GM19099 (cell line): ENCODE measurements at regions not wholly inside any gene's neighbourhood (a gene's known extent, or its start where the extent isn't known, plus 50 kb on each side); places are given as distances from the start of the nearest gene placed in this dataset.

ENCODE experiments used
- POLR2A ChIP-seq: IDR thresholded peaks from 3 replicates; pipeline ENCODE4 v1.6.1; 2011; ENCODE audit warnings: low read depth; ENCODE audit not compliant: insufficient read length; ENCODE audit errors: extremely low read depth

DNA sequence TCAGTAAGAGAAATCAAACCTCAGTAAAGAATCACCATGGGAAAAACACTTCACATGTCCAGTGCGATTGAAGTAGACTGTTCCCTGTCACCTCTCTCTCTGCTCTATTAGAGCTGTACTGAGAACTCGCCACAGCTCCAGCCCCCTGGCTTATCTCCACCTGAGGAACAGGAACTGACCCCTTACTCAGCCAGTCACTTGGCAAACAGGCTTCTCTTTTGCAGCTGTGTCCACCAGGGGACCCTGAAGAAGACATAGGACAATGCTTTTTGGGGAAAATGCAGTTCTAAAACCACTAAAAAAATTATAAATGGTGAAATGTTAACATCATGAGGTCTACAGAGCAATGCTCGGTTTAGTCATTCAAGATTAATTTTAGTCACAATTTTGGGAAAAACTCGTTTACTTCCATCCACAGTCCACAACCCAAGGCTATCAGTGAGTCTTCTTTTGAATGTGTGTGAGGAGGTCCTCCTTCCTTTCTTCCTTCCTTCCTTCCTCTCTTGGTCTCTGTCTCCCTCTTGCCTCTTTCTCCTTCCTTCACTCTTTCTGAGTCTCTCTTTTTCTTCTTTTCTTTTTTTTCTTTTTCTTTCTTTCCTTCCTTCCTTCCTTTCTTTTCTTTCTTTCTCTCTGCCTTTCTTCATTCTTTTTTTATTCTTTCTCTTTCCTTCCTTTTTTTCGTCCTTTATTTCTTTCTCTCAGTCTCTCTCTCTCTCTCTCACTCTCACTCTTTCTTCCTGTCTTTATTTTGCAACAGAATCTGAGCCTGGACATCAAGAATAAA is 1189.5 kb upstream of the TMEM132C start:
- no peak for TF ChIP-seq POLR2A

DNA sequence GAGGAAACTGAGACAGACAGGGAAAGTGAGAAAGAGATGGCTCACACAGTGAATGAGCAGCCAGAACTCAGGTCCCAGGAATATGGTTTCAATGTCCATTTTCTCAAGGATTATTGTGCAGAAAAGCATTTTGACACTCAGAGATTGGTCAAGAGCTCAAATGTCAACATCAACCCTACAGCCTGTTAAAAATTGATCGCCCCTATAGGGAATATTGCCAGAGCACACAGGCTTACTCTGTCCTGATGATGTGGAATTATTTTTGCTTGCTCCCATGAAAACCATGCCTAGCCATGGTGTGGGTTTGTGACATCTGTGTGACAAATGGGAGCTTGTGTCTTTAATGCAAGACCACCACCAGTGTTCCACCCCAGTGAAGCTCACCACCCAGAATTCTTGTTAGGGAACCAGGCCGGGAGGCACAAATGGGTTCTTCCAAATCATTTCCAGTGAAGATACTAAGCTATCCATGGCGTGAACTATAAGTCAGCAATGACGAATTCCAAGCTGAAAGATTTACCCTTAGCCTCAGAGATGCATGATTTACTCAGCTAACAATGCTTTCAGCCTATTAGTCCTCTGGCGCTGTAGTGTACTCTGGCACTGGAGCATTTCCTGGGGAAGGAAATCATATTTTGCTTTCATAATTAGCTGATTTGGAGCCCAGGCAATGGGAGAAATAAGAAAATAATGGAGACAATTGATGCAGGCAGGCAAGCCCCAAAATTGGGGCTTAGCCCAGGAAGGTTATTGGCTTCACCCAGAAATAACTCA is 1188.2 kb upstream of the TMEM132C start:
- TF ChIP-seq POLR2A, result no peak

DNA sequence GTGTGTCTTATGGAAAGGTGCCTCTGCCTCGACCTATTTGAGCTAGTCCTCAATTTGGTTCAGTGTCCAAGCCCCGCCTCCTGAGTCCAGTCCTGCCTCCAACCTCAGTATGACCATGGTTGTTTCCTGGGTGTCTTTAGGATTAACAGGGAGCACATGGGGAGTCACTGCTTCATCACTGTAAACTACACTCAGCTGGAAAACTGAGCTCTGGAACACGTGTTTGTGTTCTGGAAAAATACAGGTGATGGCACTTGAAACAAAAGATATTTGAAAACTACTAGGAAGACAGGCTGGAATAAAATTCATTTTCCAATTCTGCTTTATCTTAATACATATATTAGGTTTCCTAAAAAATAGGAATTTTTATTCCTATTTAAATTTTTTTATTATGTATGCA is 1187.3 kb upstream of the TMEM132C start:
- TF ChIP-seq POLR2A, result no peak

DNA sequence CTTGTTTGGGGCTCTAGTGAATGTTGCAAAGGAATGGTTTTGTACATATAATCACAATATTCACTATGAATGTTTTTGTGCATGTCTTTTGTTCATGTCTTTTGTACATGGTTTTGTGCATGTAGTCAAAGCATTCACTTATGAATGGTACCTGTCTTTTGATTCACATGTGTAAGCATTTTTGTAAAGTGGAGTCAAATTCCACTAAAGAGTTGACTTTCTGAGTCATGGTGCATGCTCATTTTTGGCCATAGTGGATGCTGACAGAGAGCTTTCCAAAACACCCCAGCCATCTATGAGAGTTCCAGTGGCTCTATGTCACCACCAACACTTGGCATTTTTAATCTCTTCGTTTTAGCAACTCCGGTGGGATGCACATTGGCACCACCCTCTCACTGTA is 1185.9 kb upstream of the TMEM132C start:
- no peak for TF ChIP-seq POLR2A

DNA sequence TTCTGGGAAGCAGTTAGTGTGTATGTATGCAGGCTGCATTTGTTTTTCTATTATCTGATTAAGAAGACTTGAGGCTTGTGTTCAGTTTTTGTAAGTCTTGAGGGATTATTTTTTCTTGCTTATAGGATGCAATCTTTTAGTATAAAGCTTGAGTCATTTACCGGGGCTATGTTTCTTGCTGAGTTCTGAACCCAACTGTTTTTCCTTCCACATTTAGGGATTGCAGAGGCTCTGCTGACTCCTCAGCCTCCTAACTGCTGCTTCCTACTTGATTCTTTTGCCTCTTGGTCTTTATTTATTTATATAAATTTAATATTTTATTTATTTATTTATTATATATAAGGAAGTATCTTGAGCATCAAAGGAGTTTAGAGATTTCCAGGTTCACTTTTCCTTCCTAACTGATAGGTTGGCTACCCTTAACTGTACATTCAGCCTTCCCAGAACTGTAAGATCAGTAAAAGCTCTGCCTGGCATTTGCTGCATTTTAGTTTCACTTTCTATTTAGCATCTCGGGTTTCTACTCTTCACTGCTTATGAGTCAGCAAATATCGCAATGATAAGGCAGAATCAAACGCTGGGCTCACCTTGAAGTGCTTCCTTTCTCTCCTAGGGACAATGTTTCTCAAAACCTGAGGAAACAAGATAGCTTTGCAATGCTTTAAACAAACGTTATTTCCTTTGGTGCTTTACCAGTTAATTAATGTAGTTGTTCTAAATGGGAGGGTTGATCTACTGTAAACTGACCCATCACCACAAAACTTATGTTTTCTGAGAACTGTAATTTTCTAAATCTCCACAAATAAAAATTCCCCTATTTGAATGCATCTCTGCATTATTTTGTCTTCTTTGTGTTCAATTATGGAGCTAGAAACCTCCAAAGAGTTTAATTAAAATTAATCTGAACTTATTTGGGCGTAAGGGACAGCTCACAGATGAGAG is 1183.7 kb upstream of the TMEM132C start:
- TF ChIP-seq POLR2A, result peak; percentile 23

DNA sequence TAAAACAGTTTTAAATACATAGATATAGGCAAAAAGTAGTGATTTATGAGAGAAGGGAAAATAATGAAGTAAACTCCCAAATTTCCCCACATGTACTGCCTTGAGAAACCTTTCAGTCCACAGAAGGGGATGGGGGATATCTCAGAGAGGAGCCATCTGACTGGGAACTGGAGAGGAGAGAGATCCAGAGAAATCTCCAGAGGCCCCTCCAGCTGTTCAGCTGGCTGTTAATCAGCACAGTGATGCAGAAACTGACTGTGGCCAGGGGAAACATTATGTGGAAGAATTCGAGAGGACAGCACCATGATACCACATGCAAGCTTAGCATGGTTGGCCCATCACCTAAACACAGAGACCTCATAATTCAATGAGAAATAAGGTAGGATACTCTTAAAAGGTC is 1165.9 kb upstream of the TMEM132C start:
- TF ChIP-seq POLR2A, result no peak

DNA sequence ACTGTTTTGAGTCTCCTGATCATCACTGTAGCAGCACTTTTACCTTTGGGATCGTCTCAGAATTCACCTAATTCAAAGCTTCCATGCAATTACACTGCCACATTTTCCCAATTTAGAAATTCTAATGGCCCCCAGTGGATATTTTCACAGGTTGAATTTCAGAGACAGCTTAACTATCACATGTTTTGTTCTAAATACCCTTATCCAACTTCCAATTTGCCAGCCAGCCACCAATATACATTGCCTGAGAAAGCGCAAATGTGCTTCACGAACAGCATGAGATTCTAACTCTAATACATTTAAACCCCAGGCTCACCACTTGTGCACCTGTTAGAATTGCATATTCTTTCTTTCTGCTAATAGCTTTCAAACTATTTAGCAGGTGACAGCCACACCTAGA is 1160.9 kb upstream of the TMEM132C start:
- TF ChIP-seq POLR2A, result no peak

DNA sequence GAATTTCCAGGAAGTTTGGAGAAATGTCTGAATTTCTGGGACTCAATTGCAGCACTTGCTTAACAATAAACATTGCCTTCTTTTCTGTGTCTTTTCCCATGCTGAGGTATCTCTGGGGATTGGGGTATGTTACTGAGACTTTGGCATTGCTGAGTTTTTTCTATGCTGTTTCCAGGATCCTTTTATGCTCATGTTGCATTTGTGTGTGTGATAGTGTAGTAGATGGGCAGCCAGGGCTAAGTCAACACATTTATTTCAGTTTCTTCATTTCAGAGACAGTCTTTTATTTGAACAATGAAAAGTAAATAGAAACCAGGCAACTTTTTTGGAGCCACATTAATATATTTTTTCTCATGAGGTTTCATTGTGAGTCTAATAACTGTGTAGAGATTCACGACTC is 1160.3 kb upstream of the TMEM132C start:
- TF ChIP-seq POLR2A, result no peak

DNA sequence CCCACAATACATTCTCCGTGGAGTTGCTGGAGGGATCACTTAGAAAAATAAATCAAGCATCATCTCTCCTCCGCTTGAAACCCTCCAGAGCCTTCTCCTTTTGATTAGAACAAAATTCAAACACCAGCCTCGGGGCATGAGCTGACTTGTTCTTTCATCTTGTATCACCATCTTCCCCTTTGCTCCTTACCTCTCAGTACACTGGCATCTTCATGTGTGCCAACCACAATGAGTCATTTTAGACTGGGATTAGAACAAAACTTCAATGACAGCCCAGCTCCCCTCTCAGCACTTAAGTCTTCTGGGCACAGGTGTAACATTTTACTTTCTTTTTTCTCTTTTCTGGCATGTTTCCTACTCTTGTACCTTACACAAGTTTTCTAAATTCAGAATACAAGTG is 1159.2 kb upstream of the TMEM132C start:
- no peak for TF ChIP-seq POLR2A

DNA sequence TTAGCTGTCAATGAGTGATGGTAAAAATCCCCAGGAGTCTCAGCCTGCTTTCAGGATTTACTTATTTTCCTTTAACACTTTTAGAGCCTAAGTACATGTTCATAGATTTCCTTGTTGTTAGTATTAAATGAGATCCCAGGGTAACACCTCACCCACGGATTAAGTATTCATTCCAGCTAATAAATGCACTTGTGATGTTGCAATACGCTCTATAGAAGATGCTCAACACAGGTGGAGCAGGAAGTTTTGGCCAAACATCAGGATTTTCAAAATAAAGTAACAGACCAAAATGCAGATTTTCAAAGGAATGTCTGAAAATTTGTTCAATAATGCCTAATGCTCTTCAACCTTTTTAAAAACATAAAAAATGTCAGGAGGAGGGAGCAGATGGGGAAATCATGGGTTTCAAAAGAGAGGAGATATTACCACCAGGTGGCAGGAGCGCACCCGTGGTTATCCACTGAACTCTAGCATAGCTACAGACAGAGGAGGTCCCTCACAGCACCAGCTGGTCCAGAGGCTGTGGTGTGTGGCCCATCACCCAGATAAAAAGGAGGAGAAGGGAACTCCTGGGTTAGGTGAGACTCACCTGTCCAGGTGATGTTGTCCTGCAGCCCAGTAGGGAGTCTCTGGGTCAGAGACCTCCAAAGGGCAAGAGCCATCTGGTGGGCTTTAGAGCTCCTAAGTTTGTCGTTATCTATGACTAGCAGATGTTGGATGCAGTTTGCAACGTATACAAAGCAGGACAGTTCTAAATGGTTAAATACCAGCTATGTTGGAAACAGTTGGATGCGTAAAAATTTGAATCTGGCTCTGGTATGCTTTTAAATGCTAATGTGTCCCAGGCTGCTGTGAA is 1158.4 kb upstream of the TMEM132C start:
- no peak for TF ChIP-seq POLR2A

DNA sequence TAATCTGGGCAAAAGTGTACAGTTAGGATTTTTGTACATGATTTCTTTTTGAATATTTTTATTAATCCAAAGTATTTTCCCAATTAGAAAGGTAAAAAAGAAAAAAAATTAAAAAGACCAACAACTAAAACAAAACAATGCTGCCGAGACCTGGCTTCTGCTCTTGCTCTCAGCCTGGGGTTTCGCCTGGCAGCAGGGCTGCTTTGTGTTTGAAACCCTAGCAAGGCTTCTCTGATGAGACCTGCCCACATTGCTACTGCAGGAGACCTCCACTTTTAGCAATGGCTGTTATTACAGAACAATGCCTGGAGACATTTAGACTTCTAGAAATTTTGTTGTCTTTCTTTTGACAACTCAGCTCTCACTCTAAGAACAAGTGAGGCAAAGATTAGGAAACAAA is 1153.0 kb upstream of the TMEM132C start:
- no peak for TF ChIP-seq POLR2A

DNA sequence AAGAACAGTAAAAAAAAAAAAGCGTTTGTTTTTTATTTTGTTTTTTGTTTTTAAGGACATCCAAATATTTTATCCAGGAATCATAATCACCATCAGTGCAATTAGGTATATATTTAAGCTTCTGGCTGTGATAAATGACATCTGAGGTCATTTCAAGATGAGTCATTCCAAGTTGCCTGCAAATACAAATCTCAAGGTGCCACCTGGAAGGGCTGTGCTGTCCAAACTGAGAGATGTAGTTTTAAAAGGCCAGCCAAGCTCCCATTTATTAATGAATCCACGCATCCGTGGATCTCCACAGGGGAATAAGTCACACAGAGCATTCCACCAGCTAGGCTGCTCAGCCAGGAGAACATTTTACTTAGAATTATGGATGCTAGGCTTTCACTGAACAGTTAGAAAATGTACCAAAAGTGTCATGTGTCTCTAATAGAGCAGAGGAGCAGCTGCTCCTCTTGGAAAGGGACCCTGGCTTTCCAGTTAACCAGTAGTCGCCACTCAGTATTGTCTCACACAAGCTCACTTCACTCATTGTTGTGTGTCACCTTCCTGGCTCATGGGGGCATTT is 1151.4 kb upstream of the TMEM132C start:
- TF ChIP-seq POLR2A, result no peak

DNA sequence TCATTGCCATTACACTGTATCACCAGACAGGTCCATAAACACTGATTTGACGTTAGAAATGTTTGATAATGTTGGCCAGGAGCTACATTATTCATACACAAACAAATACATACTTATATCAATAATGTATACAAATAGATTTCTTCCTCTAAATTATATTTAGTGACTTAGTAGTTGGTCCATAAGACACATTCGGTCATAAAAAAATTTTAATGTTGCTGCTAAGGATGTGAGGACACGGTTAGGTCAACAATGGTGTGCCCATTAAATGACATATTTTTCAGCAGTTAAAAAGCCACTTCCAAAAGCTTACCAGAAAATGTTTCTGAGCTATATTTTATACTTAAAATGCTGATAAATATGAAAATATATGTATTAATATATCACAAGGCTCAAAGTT is 1148.7 kb upstream of the TMEM132C start:
- no peak for TF ChIP-seq POLR2A

DNA sequence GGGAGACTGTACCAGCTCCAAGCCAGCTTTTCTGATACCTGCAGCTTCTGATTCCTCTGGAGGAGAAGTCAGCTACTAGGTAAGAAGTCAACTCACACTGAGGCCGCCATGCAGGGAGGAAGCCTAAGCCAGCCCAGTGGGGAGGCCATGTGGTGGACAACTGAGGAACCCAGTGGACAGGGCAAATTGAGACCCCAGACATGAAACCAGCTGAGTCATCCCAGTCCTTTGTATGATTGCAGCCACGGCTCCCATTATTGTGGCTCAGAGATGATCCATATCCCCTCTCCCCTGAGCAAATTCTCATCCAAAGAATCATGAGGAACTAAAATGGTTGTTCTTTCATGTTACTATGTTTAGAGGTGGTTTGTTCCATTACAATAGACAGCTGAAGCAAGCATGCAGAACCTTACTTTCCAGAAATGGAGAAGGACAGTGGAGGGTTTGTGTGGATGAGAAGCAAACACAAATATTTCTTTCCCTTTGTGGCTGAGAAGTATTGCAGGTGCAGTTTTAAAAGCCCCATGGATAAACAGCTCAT is 1147.3 kb upstream of the TMEM132C start:
- TF ChIP-seq POLR2A, result no peak
